H1 (cell line): ENCODE measurements at regions not wholly inside any gene's neighbourhood (a gene's known extent, or its start where the extent isn't known, plus 50 kb on each side); places are given as distances from the start of the nearest gene placed in this dataset.

Source experiments
- MAFK ChIP-seq: IDR thresholded peaks from 2 replicates; pipeline ENCODE4 v1.6.1; 2012; ENCODE audit warnings: low read depth, mild to moderate bottlenecking, improper control_type of control experiment, low read length
- TF ChIP-seq, protein P1 (sequence below): fragments of 300-600 bp; sonication (generic); IDR thresholded peaks from 2 replicates; pipeline ENCODE4 v1.7.1; 2012; ENCODE audit warnings: low read length, moderate library complexity, mild to moderate bottlenecking, inconsistent platforms; ENCODE audit not compliant: insufficient replicate concordance

GRCh38 chr7:138186951-138187351, 110.7 kb downstream of the AKR1D1 start (continued):
- TF ChIP-seq, protein P1, sequence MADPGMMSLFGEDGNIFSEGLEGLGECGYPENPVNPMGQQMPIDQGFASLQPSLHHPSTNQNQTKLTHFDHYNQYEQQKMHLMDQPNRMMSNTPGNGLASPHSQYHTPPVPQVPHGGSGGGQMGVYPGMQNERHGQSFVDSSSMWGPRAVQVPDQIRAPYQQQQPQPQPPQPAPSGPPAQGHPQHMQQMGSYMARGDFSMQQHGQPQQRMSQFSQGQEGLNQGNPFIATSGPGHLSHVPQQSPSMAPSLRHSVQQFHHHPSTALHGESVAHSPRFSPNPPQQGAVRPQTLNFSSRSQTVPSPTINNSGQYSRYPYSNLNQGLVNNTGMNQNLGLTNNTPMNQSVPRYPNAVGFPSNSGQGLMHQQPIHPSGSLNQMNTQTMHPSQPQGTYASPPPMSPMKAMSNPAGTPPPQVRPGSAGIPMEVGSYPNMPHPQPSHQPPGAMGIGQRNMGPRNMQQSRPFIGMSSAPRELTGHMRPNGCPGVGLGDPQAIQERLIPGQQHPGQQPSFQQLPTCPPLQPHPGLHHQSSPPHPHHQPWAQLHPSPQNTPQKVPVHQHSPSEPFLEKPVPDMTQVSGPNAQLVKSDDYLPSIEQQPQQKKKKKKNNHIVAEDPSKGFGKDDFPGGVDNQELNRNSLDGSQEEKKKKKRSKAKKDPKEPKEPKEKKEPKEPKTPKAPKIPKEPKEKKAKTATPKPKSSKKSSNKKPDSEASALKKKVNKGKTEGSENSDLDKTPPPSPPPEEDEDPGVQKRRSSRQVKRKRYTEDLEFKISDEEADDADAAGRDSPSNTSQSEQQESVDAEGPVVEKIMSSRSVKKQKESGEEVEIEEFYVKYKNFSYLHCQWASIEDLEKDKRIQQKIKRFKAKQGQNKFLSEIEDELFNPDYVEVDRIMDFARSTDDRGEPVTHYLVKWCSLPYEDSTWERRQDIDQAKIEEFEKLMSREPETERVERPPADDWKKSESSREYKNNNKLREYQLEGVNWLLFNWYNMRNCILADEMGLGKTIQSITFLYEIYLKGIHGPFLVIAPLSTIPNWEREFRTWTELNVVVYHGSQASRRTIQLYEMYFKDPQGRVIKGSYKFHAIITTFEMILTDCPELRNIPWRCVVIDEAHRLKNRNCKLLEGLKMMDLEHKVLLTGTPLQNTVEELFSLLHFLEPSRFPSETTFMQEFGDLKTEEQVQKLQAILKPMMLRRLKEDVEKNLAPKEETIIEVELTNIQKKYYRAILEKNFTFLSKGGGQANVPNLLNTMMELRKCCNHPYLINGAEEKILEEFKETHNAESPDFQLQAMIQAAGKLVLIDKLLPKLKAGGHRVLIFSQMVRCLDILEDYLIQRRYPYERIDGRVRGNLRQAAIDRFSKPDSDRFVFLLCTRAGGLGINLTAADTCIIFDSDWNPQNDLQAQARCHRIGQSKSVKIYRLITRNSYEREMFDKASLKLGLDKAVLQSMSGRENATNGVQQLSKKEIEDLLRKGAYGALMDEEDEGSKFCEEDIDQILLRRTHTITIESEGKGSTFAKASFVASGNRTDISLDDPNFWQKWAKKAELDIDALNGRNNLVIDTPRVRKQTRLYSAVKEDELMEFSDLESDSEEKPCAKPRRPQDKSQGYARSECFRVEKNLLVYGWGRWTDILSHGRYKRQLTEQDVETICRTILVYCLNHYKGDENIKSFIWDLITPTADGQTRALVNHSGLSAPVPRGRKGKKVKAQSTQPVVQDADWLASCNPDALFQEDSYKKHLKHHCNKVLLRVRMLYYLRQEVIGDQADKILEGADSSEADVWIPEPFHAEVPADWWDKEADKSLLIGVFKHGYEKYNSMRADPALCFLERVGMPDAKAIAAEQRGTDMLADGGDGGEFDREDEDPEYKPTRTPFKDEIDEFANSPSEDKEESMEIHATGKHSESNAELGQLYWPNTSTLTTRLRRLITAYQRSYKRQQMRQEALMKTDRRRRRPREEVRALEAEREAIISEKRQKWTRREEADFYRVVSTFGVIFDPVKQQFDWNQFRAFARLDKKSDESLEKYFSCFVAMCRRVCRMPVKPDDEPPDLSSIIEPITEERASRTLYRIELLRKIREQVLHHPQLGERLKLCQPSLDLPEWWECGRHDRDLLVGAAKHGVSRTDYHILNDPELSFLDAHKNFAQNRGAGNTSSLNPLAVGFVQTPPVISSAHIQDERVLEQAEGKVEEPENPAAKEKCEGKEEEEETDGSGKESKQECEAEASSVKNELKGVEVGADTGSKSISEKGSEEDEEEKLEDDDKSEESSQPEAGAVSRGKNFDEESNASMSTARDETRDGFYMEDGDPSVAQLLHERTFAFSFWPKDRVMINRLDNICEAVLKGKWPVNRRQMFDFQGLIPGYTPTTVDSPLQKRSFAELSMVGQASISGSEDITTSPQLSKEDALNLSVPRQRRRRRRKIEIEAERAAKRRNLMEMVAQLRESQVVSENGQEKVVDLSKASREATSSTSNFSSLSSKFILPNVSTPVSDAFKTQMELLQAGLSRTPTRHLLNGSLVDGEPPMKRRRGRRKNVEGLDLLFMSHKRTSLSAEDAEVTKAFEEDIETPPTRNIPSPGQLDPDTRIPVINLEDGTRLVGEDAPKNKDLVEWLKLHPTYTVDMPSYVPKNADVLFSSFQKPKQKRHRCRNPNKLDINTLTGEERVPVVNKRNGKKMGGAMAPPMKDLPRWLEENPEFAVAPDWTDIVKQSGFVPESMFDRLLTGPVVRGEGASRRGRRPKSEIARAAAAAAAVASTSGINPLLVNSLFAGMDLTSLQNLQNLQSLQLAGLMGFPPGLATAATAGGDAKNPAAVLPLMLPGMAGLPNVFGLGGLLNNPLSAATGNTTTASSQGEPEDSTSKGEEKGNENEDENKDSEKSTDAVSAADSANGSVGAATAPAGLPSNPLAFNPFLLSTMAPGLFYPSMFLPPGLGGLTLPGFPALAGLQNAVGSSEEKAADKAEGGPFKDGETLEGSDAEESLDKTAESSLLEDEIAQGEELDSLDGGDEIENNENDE = no peak
- TF ChIP-seq MAFK = no peak
